Astrocyte of the cerebellum (primary cell): ENCODE measurements at regions not wholly inside any gene's neighbourhood (a gene's known extent, or its start where the extent isn't known, plus 50 kb on each side); places are given as distances from the start of the nearest gene placed in this dataset.

ENCODE experiments used
- DNase-seq: peaks from one replicate; pipeline ENCODE4 v3.0.0-alpha.2; 2011; ENCODE audit warnings: low read depth
- H3K4me3 ChIP-seq: 2 replicates; pipeline ENCODE4 v1.5.1; 2011; ENCODE audit warnings: mild to moderate bottlenecking, low read depth, low read length, moderate library complexity
- in situ Hi-C: cut with HindIII; loops from 2 replicates; pipeline ENCODE4 v1.10.0; 2017; ENCODE audit warnings: low sequenced_read_pairs
- TF ChIP-seq, protein P1 (sequence below): IDR thresholded peaks from 2 replicates; pipeline ENCODE4 v1.5.1; 2012; ENCODE audit warnings: low read length, low read depth, moderate library complexity, mild to moderate bottlenecking; ENCODE audit errors: missing control alignments

DNA sequence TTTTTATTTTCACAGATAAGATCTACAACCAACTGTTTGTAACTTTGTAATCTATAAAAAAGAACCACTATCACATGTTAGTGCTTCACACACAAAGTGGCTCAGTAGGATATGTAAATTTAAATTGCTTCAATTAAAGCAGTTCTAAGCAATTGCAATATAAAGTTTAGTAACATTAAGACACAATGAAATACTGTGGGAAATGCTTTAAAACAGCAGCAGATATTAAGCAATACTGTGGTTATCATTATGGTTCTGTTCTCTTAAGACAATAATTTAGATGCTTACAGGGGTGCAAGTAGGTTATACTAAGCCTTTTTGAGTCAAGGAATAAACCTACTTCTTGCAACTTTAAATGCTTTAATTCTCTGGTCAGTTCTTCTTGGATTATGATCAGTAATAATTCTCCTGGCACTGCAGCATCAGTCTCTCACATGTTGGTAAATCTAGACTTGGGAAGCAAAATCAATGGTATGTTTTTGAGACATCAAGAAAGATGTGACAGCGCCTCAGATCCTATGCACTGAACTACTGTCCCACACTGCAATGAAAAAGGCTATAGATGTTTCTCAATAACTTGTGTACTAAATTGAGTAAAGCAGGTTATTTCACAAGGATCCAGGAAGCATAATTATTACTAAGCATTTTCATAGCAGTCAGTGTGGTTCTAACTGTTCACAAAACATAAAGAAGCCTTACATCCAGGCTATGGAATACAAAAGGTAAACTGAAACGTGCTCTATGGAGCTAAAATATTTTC is 338.7 kb upstream of the PDE4D start:
- in situ Hi-C loops, result no loop called here
- DNase-seq, result no peak
- H3K4me3 ChIP-seq, result no peak overlapping the region
- TF ChIP-seq, protein P1, sequence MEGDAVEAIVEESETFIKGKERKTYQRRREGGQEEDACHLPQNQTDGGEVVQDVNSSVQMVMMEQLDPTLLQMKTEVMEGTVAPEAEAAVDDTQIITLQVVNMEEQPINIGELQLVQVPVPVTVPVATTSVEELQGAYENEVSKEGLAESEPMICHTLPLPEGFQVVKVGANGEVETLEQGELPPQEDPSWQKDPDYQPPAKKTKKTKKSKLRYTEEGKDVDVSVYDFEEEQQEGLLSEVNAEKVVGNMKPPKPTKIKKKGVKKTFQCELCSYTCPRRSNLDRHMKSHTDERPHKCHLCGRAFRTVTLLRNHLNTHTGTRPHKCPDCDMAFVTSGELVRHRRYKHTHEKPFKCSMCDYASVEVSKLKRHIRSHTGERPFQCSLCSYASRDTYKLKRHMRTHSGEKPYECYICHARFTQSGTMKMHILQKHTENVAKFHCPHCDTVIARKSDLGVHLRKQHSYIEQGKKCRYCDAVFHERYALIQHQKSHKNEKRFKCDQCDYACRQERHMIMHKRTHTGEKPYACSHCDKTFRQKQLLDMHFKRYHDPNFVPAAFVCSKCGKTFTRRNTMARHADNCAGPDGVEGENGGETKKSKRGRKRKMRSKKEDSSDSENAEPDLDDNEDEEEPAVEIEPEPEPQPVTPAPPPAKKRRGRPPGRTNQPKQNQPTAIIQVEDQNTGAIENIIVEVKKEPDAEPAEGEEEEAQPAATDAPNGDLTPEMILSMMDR, result no peak

DNA sequence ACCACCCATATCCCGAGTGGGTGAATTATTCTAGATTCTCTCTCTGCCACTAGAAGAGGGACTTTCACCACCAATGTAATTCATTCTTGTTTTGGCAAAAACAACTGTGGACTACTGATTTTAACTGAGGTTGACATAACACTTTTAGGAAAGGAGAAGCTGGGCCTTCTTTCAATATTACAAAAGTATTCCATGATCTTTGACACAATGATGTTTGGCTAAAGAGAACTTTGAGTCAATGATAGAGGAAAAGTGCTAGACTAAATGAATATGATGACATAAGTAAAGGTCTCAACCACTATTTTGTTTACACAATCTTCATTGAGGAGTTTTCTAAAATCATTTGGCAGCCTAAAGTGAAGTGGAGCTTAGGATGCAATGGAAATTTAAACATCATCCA is 336.9 kb upstream of the PDE4D start:
- in situ Hi-C loops, result no loop called here
- TF ChIP-seq, protein P1, result no peak
- H3K4me3 ChIP-seq, result no peak overlapping the region
- DNase-seq, result no peak

DNA sequence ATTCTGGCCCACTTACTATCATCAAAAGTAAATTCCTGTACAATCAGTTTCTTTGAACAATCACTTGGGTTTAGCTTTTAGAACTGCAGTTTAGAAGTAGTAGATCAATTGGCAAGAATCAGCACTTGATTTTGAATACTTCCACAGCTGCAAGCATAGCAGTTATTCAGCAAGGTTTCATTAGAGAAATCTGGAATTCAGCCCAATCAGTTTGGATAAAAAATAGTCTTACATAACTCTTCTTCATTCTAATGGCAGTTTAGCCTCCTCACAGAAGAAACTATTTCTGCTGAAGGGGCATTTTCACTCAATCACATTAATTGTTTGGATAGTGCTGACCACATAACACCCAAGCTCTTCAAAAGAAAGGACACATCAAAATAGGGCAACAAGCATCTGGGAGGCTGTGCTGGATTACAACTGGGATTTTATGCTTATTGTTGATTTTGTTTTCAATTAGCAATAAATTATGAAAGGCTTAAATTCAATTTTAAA is 336.2 kb upstream of the PDE4D start:
- in situ Hi-C loops, result no loop called here
- no peak for DNase-seq
- H3K4me3 ChIP-seq, result no peak overlapping the region
- TF ChIP-seq, protein P1, result no peak

DNA sequence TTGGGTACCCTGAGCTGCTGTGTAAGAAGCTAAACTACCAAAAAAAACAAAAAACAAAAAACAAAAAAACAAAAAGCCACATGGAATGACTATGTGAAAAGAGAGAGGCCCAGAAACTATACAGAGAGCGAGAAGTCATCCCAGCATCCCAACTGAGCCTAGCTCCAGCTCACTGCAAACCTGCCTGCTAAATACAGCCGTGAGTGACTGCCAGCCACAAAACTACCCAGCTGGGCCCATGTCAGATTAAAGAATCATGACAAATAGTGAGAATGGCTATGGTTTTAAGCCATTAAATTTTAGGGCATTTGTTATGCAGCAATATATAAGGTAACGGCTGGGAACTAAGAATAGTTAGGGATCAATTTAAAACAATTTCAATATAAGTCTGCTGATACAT is 335.1 kb upstream of the PDE4D start:
- in situ Hi-C loops, result no loop called here
- TF ChIP-seq, protein P1, result no peak
- no peak for DNase-seq
- no peak overlapping the region for H3K4me3 ChIP-seq

DNA sequence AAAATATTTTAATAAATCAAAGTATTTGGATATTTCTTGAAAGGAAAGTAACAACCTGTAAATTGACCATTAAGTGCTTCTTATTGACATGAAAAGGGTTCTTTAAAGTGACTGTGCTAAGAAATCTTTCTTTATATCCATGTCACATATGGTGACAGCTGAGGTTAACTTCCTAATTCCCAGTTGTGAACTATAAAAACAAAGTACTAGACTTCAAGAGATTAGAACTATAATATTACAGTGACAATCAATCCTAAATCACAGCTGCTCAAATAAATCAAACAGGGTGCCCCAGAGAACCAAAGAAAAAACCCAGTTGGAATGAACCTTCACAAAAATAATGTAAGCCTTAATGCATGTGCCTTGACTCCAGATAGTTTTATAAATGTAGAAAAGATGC is 332.6 kb upstream of the PDE4D start:
- TF ChIP-seq, protein P1, result no peak
- DNase-seq, result no peak
- no peak overlapping the region for H3K4me3 ChIP-seq
- in situ Hi-C loops, result no loop called here

DNA sequence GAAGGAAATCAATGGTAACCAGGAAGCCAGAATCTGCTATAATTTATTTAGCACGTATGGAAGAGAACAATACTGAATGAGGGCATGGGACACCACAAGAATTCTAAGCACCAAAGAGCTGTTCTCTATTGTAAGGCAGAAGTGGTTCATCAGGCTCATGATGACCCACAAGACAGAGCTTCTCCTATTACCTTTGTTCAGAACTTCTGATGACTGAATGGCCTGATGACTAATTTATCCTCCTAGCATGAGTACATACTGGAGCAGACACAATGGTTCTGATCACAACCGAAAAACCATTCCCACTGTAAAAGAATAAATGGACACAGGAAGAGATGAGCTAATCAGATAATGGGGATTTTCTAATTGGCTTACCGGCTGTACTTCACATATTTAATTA is 329.8 kb upstream of the PDE4D start:
- DNase-seq, result no peak
- in situ Hi-C loops, result no loop called here
- TF ChIP-seq, protein P1, result no peak
- H3K4me3 ChIP-seq, result no peak overlapping the region

DNA sequence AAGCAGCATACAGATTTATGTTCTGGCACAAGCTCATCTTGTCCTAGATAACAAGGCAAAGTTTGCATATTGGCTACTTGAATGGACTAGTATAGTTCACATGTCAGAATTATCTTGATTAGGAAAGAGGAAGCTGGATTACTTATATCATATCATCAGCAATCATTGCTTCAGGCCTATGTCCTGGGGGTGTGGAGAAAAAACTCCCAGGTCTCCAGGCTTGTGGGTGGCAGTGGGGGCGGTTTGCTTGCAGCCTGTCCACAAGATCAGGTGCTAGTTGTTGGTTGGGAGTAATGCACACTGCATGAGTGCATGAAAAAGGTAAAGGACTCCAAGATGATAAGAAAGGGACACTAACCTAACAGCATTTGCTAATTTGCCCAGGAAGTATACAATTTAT is 326.4 kb upstream of the PDE4D start:
- H3K4me3 ChIP-seq, result no peak overlapping the region
- TF ChIP-seq, protein P1, result no peak
- no peak for DNase-seq
- in situ Hi-C loops, result no loop called here
